ENCODE measurements at regions not wholly inside any gene's neighbourhood (a gene's known extent, or its start where the extent isn't known, plus 50 kb on each side); places are given as distances from the start of the nearest gene placed in this dataset.

DNA sequence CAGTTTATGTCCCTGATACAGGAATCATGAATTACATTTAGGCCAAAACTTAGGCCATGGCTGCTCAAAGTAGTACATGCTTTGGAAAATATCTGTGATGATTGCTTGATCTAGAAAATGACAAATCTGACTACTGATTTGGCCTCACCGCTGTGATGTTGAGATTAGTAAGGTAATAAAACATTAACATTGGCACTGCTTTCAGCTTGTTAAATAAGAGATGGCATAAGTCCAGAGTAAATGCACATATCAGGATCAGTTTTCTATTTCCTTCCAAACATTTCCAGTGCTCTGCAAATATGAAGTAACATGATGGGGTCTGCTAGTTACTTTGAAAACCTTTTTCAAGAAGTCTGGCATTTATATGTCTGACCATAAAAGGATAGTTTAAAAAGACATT, 687.3 kb upstream of the ACTRT1 start:
- Mint-ChIP-seq H3K9me3 (ENCODE audit: insufficient read depth) (no peaks in the 10 kb centered on the region), H3K4me3 (no peak overlapping the region), H3K27ac (no peak overlapping the region), H3K4me1 (no peaks in the 10 kb centered on the region), H3K27me3 (no peaks in the 10 kb centered on the region)
- Histone ChIP-seq H3K79me2 (ENCODE audit: control insufficient read depth, insufficient read depth, low read length) (no peaks in the 10 kb centered on the region), H3K27ac (ENCODE audit: low read length in 2 of 2) (no peak overlapping the region), H3K4me3 (ENCODE audit: control extremely low read depth in 1 of 5, extremely low read depth in 1 of 5, insufficient read depth in 1 of 5, low read depth in 2 of 5, low read length in 4 of 5) (no peak overlapping the region), H3K4me2 (replicated peaks; ENCODE audit: low read depth, low read length, poor library complexity, severe bottlenecking) (no peak overlapping the region), H3K9ac (ENCODE audit: low read length) (no peak overlapping the region), H3K4me1 (ENCODE audit: control insufficient read depth in 2 of 2, insufficient read depth in 2 of 2, low read length in 2 of 2) (no peaks in the 10 kb centered on the region), H4K20me1 (ENCODE audit: control insufficient read depth, insufficient read depth, low read length, poor library complexity, severe bottlenecking) (no peaks in the 10 kb centered on the region), H3K9me3 (ENCODE audit: control extremely low read depth in 1 of 3, control insufficient read depth in 2 of 3, insufficient read depth in 1 of 3, low read length in 2 of 3) (no peaks in the 10 kb centered on the region), H3K36me3 (replicated peaks in 1 of 2; ENCODE audit: control extremely low read depth in 1 of 2, control insufficient read depth in 1 of 2, extremely low read depth in 1 of 2, insufficient read depth in 2 of 2, low read length in 1 of 2) (no peaks in the 10 kb centered on the region), H2AFZ (ENCODE audit: insufficient read depth, low read depth, low read length, poor library complexity, severe bottlenecking) (no peak overlapping the region), H3K27me3 (replicated peaks in 1 of 4; ENCODE audit: control extremely low read depth in 1 of 4, control insufficient read depth in 3 of 4, insufficient read depth in 4 of 4, low read length in 3 of 4) (no peaks in the 10 kb centered on the region)
- ATAC-seq (ENCODE audit: low read depth) (no peak), DNase-seq (no peak)
- TF ChIP-seq, protein P1, sequence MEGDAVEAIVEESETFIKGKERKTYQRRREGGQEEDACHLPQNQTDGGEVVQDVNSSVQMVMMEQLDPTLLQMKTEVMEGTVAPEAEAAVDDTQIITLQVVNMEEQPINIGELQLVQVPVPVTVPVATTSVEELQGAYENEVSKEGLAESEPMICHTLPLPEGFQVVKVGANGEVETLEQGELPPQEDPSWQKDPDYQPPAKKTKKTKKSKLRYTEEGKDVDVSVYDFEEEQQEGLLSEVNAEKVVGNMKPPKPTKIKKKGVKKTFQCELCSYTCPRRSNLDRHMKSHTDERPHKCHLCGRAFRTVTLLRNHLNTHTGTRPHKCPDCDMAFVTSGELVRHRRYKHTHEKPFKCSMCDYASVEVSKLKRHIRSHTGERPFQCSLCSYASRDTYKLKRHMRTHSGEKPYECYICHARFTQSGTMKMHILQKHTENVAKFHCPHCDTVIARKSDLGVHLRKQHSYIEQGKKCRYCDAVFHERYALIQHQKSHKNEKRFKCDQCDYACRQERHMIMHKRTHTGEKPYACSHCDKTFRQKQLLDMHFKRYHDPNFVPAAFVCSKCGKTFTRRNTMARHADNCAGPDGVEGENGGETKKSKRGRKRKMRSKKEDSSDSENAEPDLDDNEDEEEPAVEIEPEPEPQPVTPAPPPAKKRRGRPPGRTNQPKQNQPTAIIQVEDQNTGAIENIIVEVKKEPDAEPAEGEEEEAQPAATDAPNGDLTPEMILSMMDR (IDR thresholded peaks at IDR 0.05): no peak
- TF ChIP-seq EZH2 (IDR thresholded peaks at IDR 0.05; ENCODE audit: borderline replicate concordance, insufficient read depth, low read depth, low read length, poor library complexity, severe bottlenecking): no peak
- WGBS (ENCODE audit: insufficient coverage): no CpG with 5 or more reads among the region's 1 CpG
- intact Hi-C loops (cut with micrococcal nuclease): no loop called here
- ChIA-PET POLR2A (no interaction called here), CTCF (no interaction called here)

DNA sequence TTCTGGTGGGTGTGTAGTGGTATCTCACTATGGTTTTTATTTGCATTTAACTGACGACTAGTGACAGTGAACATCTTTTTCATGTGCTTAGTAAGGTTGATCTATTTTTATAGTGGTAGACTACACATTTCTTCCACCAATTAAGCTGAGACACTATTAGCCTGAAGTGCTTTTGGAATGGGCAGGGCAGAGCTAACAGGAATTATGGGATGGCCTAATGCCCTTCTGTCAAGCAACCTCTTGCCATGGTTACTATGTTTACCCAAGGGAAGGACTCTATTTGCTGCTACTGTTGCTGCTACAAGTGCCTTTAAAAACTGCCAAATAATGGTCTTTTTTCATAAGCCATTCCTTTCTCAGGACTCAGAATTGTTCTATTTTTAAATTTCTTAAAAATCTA, 676.7 kb upstream of the ACTRT1 start:
- H3K4me3 Mint-ChIP-seq: no peak overlapping the region
- no peak overlapping the region for H3K4me2 ChIP-seq (replicated peaks; ENCODE audit: low read depth, low read length, poor library complexity, severe bottlenecking)
- H3K9me3 ChIP-seq (ENCODE audit: control extremely low read depth in 1 of 3, control insufficient read depth in 2 of 3, insufficient read depth in 1 of 3, low read length in 2 of 3): no peaks in the 10 kb centered on the region
- H4K20me1 ChIP-seq (ENCODE audit: control insufficient read depth, insufficient read depth, low read length, poor library complexity, severe bottlenecking): no peaks in the 10 kb centered on the region
- H3K9ac ChIP-seq (ENCODE audit: low read length): no peak overlapping the region
- H3K4me1 Mint-ChIP-seq: no peaks in the 10 kb centered on the region
- no peaks in the 10 kb centered on the region for H3K9me3 Mint-ChIP-seq (ENCODE audit: insufficient read depth)
- no CpG with 5 or more reads among the region's 1 CpG for WGBS (ENCODE audit: insufficient coverage)
- no peaks in the 10 kb centered on the region for H3K36me3 ChIP-seq (replicated peaks in 1 of 2; ENCODE audit: control extremely low read depth in 1 of 2, control insufficient read depth in 1 of 2, extremely low read depth in 1 of 2, insufficient read depth in 2 of 2, low read length in 1 of 2)
- ATAC-seq (ENCODE audit: low read depth) (no peak), DNase-seq (no peak)
- ChIA-PET POLR2A (no interaction called here), CTCF (no interaction called here)
- H3K27me3 ChIP-seq (replicated peaks in 1 of 4; ENCODE audit: control extremely low read depth in 1 of 4, control insufficient read depth in 3 of 4, insufficient read depth in 4 of 4, low read length in 3 of 4): no peaks in the 10 kb centered on the region
- no peaks in the 10 kb centered on the region for H3K27me3 Mint-ChIP-seq
- intact Hi-C loops (cut with micrococcal nuclease): no loop called here
- H2AFZ ChIP-seq (ENCODE audit: insufficient read depth, low read depth, low read length, poor library complexity, severe bottlenecking): no peak overlapping the region
- H3K79me2 ChIP-seq (ENCODE audit: control insufficient read depth, insufficient read depth, low read length): no peaks in the 10 kb centered on the region
- no peaks in the 10 kb centered on the region for H3K4me1 ChIP-seq (ENCODE audit: control insufficient read depth in 2 of 2, insufficient read depth in 2 of 2, low read length in 2 of 2)
- no peak for TF ChIP-seq EZH2 (IDR thresholded peaks at IDR 0.05; ENCODE audit: borderline replicate concordance, insufficient read depth, low read depth, low read length, poor library complexity, severe bottlenecking)
- TF ChIP-seq, protein P1 (IDR thresholded peaks at IDR 0.05): no peak
- no peak overlapping the region for H3K27ac ChIP-seq (ENCODE audit: low read length in 2 of 2)
- H3K27ac Mint-ChIP-seq: no peak overlapping the region
- H3K4me3 ChIP-seq (ENCODE audit: control extremely low read depth in 1 of 5, extremely low read depth in 1 of 5, insufficient read depth in 1 of 5, low read depth in 2 of 5, low read length in 4 of 5): no peak overlapping the region
